Liver (tissue), 8 donors: ENCODE measurements at regions not wholly inside any gene's neighbourhood (a gene's known extent, or its start where the extent isn't known, plus 50 kb on each side); places are given as distances from the start of the nearest gene placed in this dataset.

Source experiments
- DNase-seq: peaks from one replicate; pipeline ENCODE4 v3.0.0-alpha.2; 2017; ENCODE audit warnings: low spot score
- H3K27ac ChIP-seq, 2 donors: one replicate each; pipeline ENCODE4 v1.7.0; 2013; ENCODE audit warnings: inconsistent platforms in 2 of 2, low read length in 2 of 2, control low read depth in 1 of 2, low read depth in 1 of 2, mild to moderate bottlenecking in 1 of 2
- H3K27me3 ChIP-seq, 4 donors: one replicate each; pipeline versions ENCODE4 v1.6.1 to v1.7.0; 2013; ENCODE audit warnings: low read length in 3 of 4, inconsistent platforms in 1 of 4, mild to moderate bottlenecking in 1 of 4, moderate library complexity in 1 of 4; ENCODE audit not compliant: control insufficient read depth in 4 of 4, insufficient read depth in 4 of 4
- H3K36me3 ChIP-seq, 4 donors: one replicate each; pipeline versions ENCODE4 v1.6.1 to v1.7.0; 2013; ENCODE audit warnings: low read length in 3 of 4, mild to moderate bottlenecking in 3 of 4, low read depth in 1 of 4, moderate library complexity in 1 of 4; ENCODE audit not compliant: control insufficient read depth in 4 of 4, insufficient read depth in 3 of 4
- H3K4me1 ChIP-seq, 4 donors: one replicate each; pipeline versions ENCODE4 v1.6.1 to v1.7.0; 2013; ENCODE audit warnings: low read length in 3 of 4, mild to moderate bottlenecking in 3 of 4, moderate library complexity in 1 of 4; ENCODE audit not compliant: control insufficient read depth in 4 of 4, insufficient read depth in 4 of 4
- H3K4me3 ChIP-seq, 3 donors: one replicate each; pipeline versions ENCODE4 v1.6.1 to v1.7.0; 2013; ENCODE audit warnings: low read length in 3 of 3, control low read depth in 1 of 3, low read depth in 1 of 3, mild to moderate bottlenecking in 1 of 3
- H3K9ac ChIP-seq, 2 donors: one replicate each; pipeline ENCODE4 v1.7.0; 2013; ENCODE audit warnings: low read length in 2 of 2, mild to moderate bottlenecking in 2 of 2, moderate library complexity in 2 of 2, control low read depth in 1 of 2, low read depth in 1 of 2
- H3K9me3 ChIP-seq, 4 donors: one replicate each; pipeline versions ENCODE4 v1.6.1 to v1.7.0; 2013; ENCODE audit warnings: low read length in 3 of 4; ENCODE audit not compliant: control insufficient read depth in 4 of 4
- EGR1 ChIP-seq, 2 donors: IDR thresholded peaks; 2 replicates each; pipeline ENCODE4 v1.6.1; 2016 to 2018; ENCODE audit warnings: antibody characterized with exemption in 2 of 2, low read depth in 2 of 2
- FOXA1 ChIP-seq: IDR thresholded peaks from 2 replicates; pipeline ENCODE4 v1.6.1; 2016; ENCODE audit warnings: antibody characterized with exemption
- FOXA2 ChIP-seq: IDR thresholded peaks from 2 replicates; pipeline ENCODE4 v1.6.1; 2016; ENCODE audit warnings: antibody characterized with exemption
- GABPA ChIP-seq, 2 donors: IDR thresholded peaks in 1 of 2; conservative IDR thresholded peaks in 1 of 2; 2 replicates each; pipeline ENCODE4 v1.6.1; 2016; ENCODE audit warnings: antibody characterized with exemption in 2 of 2, mild to moderate bottlenecking in 1 of 2, moderate library complexity in 1 of 2
- HNF4A ChIP-seq, 2 donors: conservative IDR thresholded peaks; 2 replicates each; pipeline ENCODE4 v1.6.1; 2016; ENCODE audit warnings: antibody characterized with exemption in 2 of 2, mild to moderate bottlenecking in 2 of 2
- HNF4G ChIP-seq: IDR thresholded peaks from 2 replicates; pipeline ENCODE4 v1.6.1; 2016; ENCODE audit warnings: antibody characterized with exemption
- JUND ChIP-seq, 2 donors: IDR thresholded peaks; 2 replicates each; pipeline ENCODE4 v1.6.1; 2016; ENCODE audit warnings: antibody characterized with exemption in 2 of 2
- NR2F2 ChIP-seq: IDR thresholded peaks from 2 replicates; pipeline ENCODE4 v1.6.1; 2016; ENCODE audit warnings: antibody characterized with exemption
- RAD21 ChIP-seq, 2 donors: IDR thresholded peaks; 2 replicates each; pipeline ENCODE4 v1.6.1; 2016; ENCODE audit warnings: antibody characterized with exemption in 2 of 2, mild to moderate bottlenecking in 2 of 2
- RXRA ChIP-seq, 2 donors: IDR thresholded peaks; 2 replicates each; pipeline ENCODE4 v1.6.1; 2017 to 2018; ENCODE audit warnings: antibody characterized with exemption in 2 of 2, mild to moderate bottlenecking in 1 of 2
- SP1 ChIP-seq: IDR thresholded peaks from 2 replicates; pipeline ENCODE4 v1.6.1; 2018; ENCODE audit warnings: antibody characterized with exemption, mild to moderate bottlenecking
- YY1 ChIP-seq: IDR thresholded peaks from 2 replicates; pipeline ENCODE4 v1.6.1; 2016; ENCODE audit warnings: antibody characterized with exemption, mild to moderate bottlenecking
- WGBS: extraction: QIAGEN DNeasy Blood & Tissue Kit; methylation state at CpG from one replicate; pipeline ENCODE4 v1.1.7; 2013; 5-methylcytosine and 5-hydroxymethylcytosine counted together
- TF ChIP-seq, protein P1 (sequence below): IDR thresholded peaks from 2 replicates; pipeline ENCODE4 v1.6.1; 2016; ENCODE audit warnings: antibody characterized with exemption
- TF ChIP-seq, protein P2 (sequence below): IDR thresholded peaks from 2 replicates; pipeline ENCODE4 v1.6.1; 2016; ENCODE audit warnings: antibody characterized with exemption
- TF ChIP-seq, protein P3 (sequence below): fragments of 150-350 bp; IDR thresholded peaks from 2 replicates; pipeline ENCODE4 v1.5.1; 2017; ENCODE audit warnings: improper control_type of control experiment, low read depth, low read length; ENCODE audit not compliant: missing input control
- TF ChIP-seq, protein P4 (sequence below): IDR thresholded peaks from 2 replicates; pipeline ENCODE4 v1.6.1; 2016; ENCODE audit warnings: antibody characterized with exemption, mild to moderate bottlenecking
- TF ChIP-seq, protein P5 (sequence below): IDR thresholded peaks from 2 replicates; pipeline ENCODE4 v1.6.1; 2016; ENCODE audit warnings: antibody characterized with exemption
- donor health status: healthy.
- donor health status: healthy.
- donor health status: healthy.
- donor health status: healthy.
- donor health status: healthy.

DNA sequence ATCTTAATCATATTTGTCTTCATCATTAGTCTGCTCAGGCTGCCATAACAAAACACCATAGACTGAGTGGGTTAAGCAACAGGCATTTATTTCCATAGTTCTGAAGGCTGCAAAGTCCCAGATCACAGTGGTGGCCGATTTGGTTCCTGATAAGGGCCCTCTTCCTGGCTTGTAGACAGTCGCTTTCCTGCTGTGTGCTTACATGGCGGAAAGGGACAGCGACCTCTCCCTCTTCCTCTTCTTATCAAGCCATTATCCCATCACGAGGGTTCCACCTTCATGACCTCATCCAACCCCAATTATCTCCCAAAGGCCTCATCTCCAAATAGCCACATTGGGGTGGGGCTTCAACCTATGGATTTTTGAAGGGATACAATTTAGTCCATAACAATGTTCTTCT, 84.0 kb downstream of the LYZL1 start:
- TF ChIP-seq, protein P1, sequence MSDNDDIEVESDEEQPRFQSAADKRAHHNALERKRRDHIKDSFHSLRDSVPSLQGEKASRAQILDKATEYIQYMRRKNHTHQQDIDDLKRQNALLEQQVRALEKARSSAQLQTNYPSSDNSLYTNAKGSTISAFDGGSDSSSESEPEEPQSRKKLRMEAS: no peak
- TF ChIP-seq, protein P2, sequence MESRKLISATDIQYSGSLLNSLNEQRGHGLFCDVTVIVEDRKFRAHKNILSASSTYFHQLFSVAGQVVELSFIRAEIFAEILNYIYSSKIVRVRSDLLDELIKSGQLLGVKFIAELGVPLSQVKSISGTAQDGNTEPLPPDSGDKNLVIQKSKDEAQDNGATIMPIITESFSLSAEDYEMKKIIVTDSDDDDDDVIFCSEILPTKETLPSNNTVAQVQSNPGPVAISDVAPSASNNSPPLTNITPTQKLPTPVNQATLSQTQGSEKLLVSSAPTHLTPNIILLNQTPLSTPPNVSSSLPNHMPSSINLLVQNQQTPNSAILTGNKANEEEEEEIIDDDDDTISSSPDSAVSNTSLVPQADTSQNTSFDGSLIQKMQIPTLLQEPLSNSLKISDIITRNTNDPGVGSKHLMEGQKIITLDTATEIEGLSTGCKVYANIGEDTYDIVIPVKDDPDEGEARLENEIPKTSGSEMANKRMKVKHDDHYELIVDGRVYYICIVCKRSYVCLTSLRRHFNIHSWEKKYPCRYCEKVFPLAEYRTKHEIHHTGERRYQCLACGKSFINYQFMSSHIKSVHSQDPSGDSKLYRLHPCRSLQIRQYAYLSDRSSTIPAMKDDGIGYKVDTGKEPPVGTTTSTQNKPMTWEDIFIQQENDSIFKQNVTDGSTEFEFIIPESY: no peak
- TF ChIP-seq RAD21 (IDR thresholded peaks at IDR 0.05) (no peak), GABPA (IDR thresholded peaks at IDR 0.05 in 1 of 2, conservative IDR thresholded peaks at IDR 0.05 in 1 of 2) (no peak), FOXA2 (no peak), YY1 (no peak), SP1 (no peak), RXRA (IDR thresholded peaks at IDR 0.05) (no peak), NR2F2 (no peak), HNF4A (conservative IDR thresholded peaks at IDR 0.05) (no peak), JUND (IDR thresholded peaks at IDR 0.05) (no peak), FOXA1 (no peak), EGR1 (IDR thresholded peaks at IDR 0.05; ENCODE audit: low read depth in 2 of 2) (no peak), HNF4G (no peak)
- TF ChIP-seq, protein P3, sequence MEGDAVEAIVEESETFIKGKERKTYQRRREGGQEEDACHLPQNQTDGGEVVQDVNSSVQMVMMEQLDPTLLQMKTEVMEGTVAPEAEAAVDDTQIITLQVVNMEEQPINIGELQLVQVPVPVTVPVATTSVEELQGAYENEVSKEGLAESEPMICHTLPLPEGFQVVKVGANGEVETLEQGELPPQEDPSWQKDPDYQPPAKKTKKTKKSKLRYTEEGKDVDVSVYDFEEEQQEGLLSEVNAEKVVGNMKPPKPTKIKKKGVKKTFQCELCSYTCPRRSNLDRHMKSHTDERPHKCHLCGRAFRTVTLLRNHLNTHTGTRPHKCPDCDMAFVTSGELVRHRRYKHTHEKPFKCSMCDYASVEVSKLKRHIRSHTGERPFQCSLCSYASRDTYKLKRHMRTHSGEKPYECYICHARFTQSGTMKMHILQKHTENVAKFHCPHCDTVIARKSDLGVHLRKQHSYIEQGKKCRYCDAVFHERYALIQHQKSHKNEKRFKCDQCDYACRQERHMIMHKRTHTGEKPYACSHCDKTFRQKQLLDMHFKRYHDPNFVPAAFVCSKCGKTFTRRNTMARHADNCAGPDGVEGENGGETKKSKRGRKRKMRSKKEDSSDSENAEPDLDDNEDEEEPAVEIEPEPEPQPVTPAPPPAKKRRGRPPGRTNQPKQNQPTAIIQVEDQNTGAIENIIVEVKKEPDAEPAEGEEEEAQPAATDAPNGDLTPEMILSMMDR: no peak
- TF ChIP-seq, protein P4, sequence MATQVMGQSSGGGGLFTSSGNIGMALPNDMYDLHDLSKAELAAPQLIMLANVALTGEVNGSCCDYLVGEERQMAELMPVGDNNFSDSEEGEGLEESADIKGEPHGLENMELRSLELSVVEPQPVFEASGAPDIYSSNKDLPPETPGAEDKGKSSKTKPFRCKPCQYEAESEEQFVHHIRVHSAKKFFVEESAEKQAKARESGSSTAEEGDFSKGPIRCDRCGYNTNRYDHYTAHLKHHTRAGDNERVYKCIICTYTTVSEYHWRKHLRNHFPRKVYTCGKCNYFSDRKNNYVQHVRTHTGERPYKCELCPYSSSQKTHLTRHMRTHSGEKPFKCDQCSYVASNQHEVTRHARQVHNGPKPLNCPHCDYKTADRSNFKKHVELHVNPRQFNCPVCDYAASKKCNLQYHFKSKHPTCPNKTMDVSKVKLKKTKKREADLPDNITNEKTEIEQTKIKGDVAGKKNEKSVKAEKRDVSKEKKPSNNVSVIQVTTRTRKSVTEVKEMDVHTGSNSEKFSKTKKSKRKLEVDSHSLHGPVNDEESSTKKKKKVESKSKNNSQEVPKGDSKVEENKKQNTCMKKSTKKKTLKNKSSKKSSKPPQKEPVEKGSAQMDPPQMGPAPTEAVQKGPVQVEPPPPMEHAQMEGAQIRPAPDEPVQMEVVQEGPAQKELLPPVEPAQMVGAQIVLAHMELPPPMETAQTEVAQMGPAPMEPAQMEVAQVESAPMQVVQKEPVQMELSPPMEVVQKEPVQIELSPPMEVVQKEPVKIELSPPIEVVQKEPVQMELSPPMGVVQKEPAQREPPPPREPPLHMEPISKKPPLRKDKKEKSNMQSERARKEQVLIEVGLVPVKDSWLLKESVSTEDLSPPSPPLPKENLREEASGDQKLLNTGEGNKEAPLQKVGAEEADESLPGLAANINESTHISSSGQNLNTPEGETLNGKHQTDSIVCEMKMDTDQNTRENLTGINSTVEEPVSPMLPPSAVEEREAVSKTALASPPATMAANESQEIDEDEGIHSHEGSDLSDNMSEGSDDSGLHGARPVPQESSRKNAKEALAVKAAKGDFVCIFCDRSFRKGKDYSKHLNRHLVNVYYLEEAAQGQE: no peak
- TF ChIP-seq, protein P5, sequence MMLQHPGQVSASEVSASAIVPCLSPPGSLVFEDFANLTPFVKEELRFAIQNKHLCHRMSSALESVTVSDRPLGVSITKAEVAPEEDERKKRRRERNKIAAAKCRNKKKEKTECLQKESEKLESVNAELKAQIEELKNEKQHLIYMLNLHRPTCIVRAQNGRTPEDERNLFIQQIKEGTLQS: no peak
- H3K4me3 ChIP-seq: no peak overlapping the region
- WGBS: 78% methylated on average over 5 of the region's 5 CpGs

DNA sequence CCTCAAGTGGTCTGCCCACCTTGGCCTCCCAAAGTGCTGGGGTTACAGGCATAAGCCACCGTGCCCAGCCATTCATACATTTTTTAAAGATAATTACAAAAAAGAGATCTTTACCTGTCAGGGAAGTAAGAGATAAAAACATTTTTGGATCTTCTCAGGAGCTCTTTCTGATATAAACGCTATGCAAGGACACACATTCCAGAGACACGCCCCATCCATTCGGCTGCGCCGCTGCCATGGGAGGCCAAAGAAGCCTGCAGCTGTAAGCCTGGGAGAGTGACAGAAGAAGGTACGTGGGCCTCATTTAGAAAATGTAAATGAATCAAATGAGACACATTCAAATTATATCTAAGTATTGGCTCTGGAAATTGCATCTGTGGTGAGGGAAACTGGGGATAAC, 85.3 kb downstream of the LYZL1 start:
- H3K27me3 ChIP-seq: no peaks in the 10 kb centered on the region
- no peak for TF ChIP-seq YY1
- no peak for TF ChIP-seq HNF4G
- TF ChIP-seq JUND (IDR thresholded peaks at IDR 0.05): no peak
- no peak for TF ChIP-seq GABPA (IDR thresholded peaks at IDR 0.05 in 1 of 2, conservative IDR thresholded peaks at IDR 0.05 in 1 of 2)
- TF ChIP-seq, protein P1: no peak
- TF ChIP-seq, protein P5: no peak
- TF ChIP-seq, protein P3: no peak
- TF ChIP-seq, protein P2: no peak
- peaks cover 0 to 17% (median 12%) of the 10 kb centered on the region in 4 donors for H3K4me1 ChIP-seq
- H3K36me3 ChIP-seq: no peaks in the 10 kb centered on the region
- no peak overlapping the region for H3K4me3 ChIP-seq
- 91% methylated on average over 7 of the region's 7 CpGs for WGBS
- no peak overlapping the region for H3K9ac ChIP-seq
- DNase-seq: no peak
- no peak overlapping the region for H3K27ac ChIP-seq
- no peaks in the 10 kb centered on the region for H3K9me3 ChIP-seq

More for the DNA sequence above, 84.0 kb downstream of the LYZL1 start:
- Histone ChIP-seq H3K9ac (no peak overlapping the region), H3K36me3 (no peaks in the 10 kb centered on the region), H3K27ac (no peak overlapping the region), H3K27me3 (no peaks in the 10 kb centered on the region), H3K9me3 (no peaks in the 10 kb centered on the region), H3K4me1 (peaks cover 0 to 17% (median 12%) of the 10 kb centered on the region in 4 donors)
- no peak for DNase-seq
